ENCODE measurements at regions not wholly inside any gene's neighbourhood (a gene's known extent, or its start where the extent isn't known, plus 50 kb on each side); places are given as distances from the start of the nearest gene placed in this dataset.

GRCh38 chr6:4585682-4586468 lies 190.3 kb upstream of the CDYL start:
- Histone ChIP-seq H3K18ac (ENCODE audit: low read length) (no peak overlapping the region), H4K91ac (ENCODE audit: low read depth, low read length) (peak overlapping the region; percentile 95), H2AFZ (ENCODE audit: insufficient read depth, low read length, poor library complexity) (no peak overlapping the region), H3K79me1 (ENCODE audit: low read length) (peaks cover 26% of the 10 kb centered on the region), H4K12ac (ENCODE audit: low read depth, low read length) (no peak overlapping the region), H3K27ac (ENCODE audit: low read depth, low read length) (peak overlapping the region; percentile 89), H3K36me3 (ENCODE audit: control insufficient read depth in 1 of 2, insufficient read depth in 2 of 2, low read length in 2 of 2) (no peaks in the 10 kb centered on the region), H3K9ac (ENCODE audit: low read length) (no peak overlapping the region), H3K27me3 (ENCODE audit: insufficient read depth, low read length) (no peaks in the 10 kb centered on the region), H3K4me2 (ENCODE audit: low read length) (no peak overlapping the region), H3K79me2 (ENCODE audit: control insufficient read depth, insufficient read depth, low read length, poor library complexity) (peaks cover 2% of the 10 kb centered on the region), H3K9me3 (ENCODE audit: insufficient read depth, low read depth, low read length) (no peaks in the 10 kb centered on the region), H2AK5ac (ENCODE audit: low read length) (peak overlapping the region; percentile 80), H2BK5ac (ENCODE audit: low read depth, low read length, poor library complexity) (peak overlapping the region; percentile 79), H3K4ac (ENCODE audit: low read depth, low read length) (no peak overlapping the region), H4K8ac (ENCODE audit: low read depth, low read length) (peak overlapping the region; percentile 72), H2BK120ac (ENCODE audit: insufficient read depth, low read length, poor library complexity) (peak overlapping the region; percentile 95), H3K14ac (ENCODE audit: low read length) (peak overlapping the region; percentile 85), H3K23ac (ENCODE audit: low read length) (no peak overlapping the region), H2BK12ac (ENCODE audit: low read length) (peak overlapping the region; percentile 86), H3K4me3 (ENCODE audit: low read depth, low read length) (no peak overlapping the region), H3K4me1 (ENCODE audit: control insufficient read depth in 1 of 2, insufficient read depth in 2 of 2, low read length in 2 of 2) (peaks cover 25 to 32% of the 10 kb centered on the region in 2 experiments)
- WGBS (ENCODE audit: extremely low coverage, insufficient coverage, insufficient read length): no CpG with 5 or more reads among the region's 5 CpGs
- peak; percentile 82 to 94 for DNase-seq

GRCh38 chr6:4584801-4585200 lies 191.4 kb upstream of the CDYL start:
- no peak for DNase-seq
- Histone ChIP-seq H3K4me2 (ENCODE audit: low read length) (no peak overlapping the region), H3K4me1 (ENCODE audit: control insufficient read depth in 1 of 2, insufficient read depth in 2 of 2, low read length in 2 of 2) (peaks cover 25 to 32% of the 10 kb centered on the region in 2 experiments), H2BK5ac (ENCODE audit: low read depth, low read length, poor library complexity) (peak overlapping the region; percentile 26), H3K9me3 (ENCODE audit: insufficient read depth, low read depth, low read length) (no peaks in the 10 kb centered on the region), H3K14ac (ENCODE audit: low read length) (no peak overlapping the region), H3K79me2 (ENCODE audit: control insufficient read depth, insufficient read depth, low read length, poor library complexity) (peaks cover 2% of the 10 kb centered on the region), H2AFZ (ENCODE audit: insufficient read depth, low read length, poor library complexity) (no peak overlapping the region), H3K18ac (ENCODE audit: low read length) (no peak overlapping the region), H3K4me3 (ENCODE audit: low read depth, low read length) (no peak overlapping the region), H3K4ac (ENCODE audit: low read depth, low read length) (no peak overlapping the region), H3K79me1 (ENCODE audit: low read length) (peaks cover 26% of the 10 kb centered on the region), H4K12ac (ENCODE audit: low read depth, low read length) (no peak overlapping the region), H4K8ac (ENCODE audit: low read depth, low read length) (peak overlapping the region; percentile 12), H3K23ac (ENCODE audit: low read length) (no peak overlapping the region), H3K27me3 (ENCODE audit: insufficient read depth, low read length) (no peaks in the 10 kb centered on the region), H3K27ac (ENCODE audit: low read depth, low read length) (no peak overlapping the region), H2BK12ac (ENCODE audit: low read length) (peak overlapping the region; percentile 77), H4K91ac (ENCODE audit: low read depth, low read length) (peak overlapping the region; percentile 41), H2AK5ac (ENCODE audit: low read length) (no peak overlapping the region), H3K36me3 (ENCODE audit: control insufficient read depth in 1 of 2, insufficient read depth in 2 of 2, low read length in 2 of 2) (no peaks in the 10 kb centered on the region), H3K9ac (ENCODE audit: low read length) (no peak overlapping the region), H2BK120ac (ENCODE audit: insufficient read depth, low read length, poor library complexity) (peak overlapping the region; percentile 32)
- no CpG with 5 or more reads among the region's 5 CpGs for WGBS (ENCODE audit: extremely low coverage, insufficient coverage, insufficient read length)

- Histone ChIP-seq H2AK5ac (ENCODE audit: low read length) (peak overlapping the region; percentile 41), H3K9me3 (ENCODE audit: insufficient read depth, low read depth, low read length) (no peaks in the 10 kb centered on the region), H3K79me1 (ENCODE audit: low read length) (peaks cover 29% of the 10 kb centered on the region), H3K79me2 (ENCODE audit: control insufficient read depth, insufficient read depth, low read length, poor library complexity) (peaks cover 2% of the 10 kb centered on the region), H3K9ac (ENCODE audit: low read length) (no peak overlapping the region), H3K4me3 (ENCODE audit: low read depth, low read length) (no peak overlapping the region), H3K23ac (ENCODE audit: low read length) (no peak overlapping the region), H4K8ac (ENCODE audit: low read depth, low read length) (peak overlapping the region; percentile 35), H2BK12ac (ENCODE audit: low read length) (peak overlapping the region; percentile 92), H3K4ac (ENCODE audit: low read depth, low read length) (peak overlapping the region; percentile 21), H3K18ac (ENCODE audit: low read length) (no peak overlapping the region), H3K27me3 (ENCODE audit: insufficient read depth, low read length) (no peaks in the 10 kb centered on the region), H4K12ac (ENCODE audit: low read depth, low read length) (no peak overlapping the region), H3K4me2 (ENCODE audit: low read length) (no peak overlapping the region), H3K36me3 (ENCODE audit: control insufficient read depth in 1 of 2, insufficient read depth in 2 of 2, low read length in 2 of 2) (no peaks in the 10 kb centered on the region), H2AFZ (ENCODE audit: insufficient read depth, low read length, poor library complexity) (no peak overlapping the region), H3K4me1 (ENCODE audit: control insufficient read depth in 1 of 2, insufficient read depth in 2 of 2, low read length in 2 of 2) (peaks cover 21 to 32% of the 10 kb centered on the region in 2 experiments), H3K14ac (ENCODE audit: low read length) (peak overlapping the region; percentile 46), H2BK120ac (ENCODE audit: insufficient read depth, low read length, poor library complexity) (peak overlapping the region; percentile 78), H2BK5ac (ENCODE audit: low read depth, low read length, poor library complexity) (peak overlapping the region; percentile 46), H4K91ac (ENCODE audit: low read depth, low read length) (peak overlapping the region; percentile 66), H3K27ac (ENCODE audit: low read depth, low read length) (peak overlapping the region; percentile 82)
- peak; percentile 19 to 85 for DNase-seq
- no CpG with 5 or more reads among the region's 8 CpGs for WGBS (ENCODE audit: extremely low coverage, insufficient coverage, insufficient read length)
Observed at GRCh38 chr6:4582506-4583417, 193.4 kb upstream of the CDYL start.

- Histone ChIP-seq H3K9ac (ENCODE audit: low read length) (no peak overlapping the region), H4K91ac (ENCODE audit: low read depth, low read length) (peak overlapping the region; percentile 43), H2BK5ac (ENCODE audit: low read depth, low read length, poor library complexity) (peak overlapping the region; percentile 79), H2BK12ac (ENCODE audit: low read length) (peak overlapping the region; percentile 61), H2AK5ac (ENCODE audit: low read length) (peak overlapping the region; percentile 2), H3K4me3 (ENCODE audit: low read depth, low read length) (no peak overlapping the region), H3K27ac (ENCODE audit: low read depth, low read length) (peak overlapping the region; percentile 82), H3K36me3 (ENCODE audit: control insufficient read depth in 1 of 2, insufficient read depth in 2 of 2, low read length in 2 of 2) (no peaks in the 10 kb centered on the region), H3K14ac (ENCODE audit: low read length) (no peak overlapping the region), H3K18ac (ENCODE audit: low read length) (no peak overlapping the region), H3K23ac (ENCODE audit: low read length) (no peak overlapping the region), H2BK120ac (ENCODE audit: insufficient read depth, low read length, poor library complexity) (peak overlapping the region; percentile 72), H3K79me1 (ENCODE audit: low read length) (peaks cover 27% of the 10 kb centered on the region), H4K12ac (ENCODE audit: low read depth, low read length) (no peak overlapping the region), H3K79me2 (ENCODE audit: control insufficient read depth, insufficient read depth, low read length, poor library complexity) (peaks cover 2% of the 10 kb centered on the region), H2AFZ (ENCODE audit: insufficient read depth, low read length, poor library complexity) (no peak overlapping the region), H3K4me2 (ENCODE audit: low read length) (peak overlapping the region; percentile 6), H3K9me3 (ENCODE audit: insufficient read depth, low read depth, low read length) (no peaks in the 10 kb centered on the region), H3K4me1 (ENCODE audit: control insufficient read depth in 1 of 2, insufficient read depth in 2 of 2, low read length in 2 of 2) (peaks cover 19 to 28% of the 10 kb centered on the region in 2 experiments), H3K4ac (ENCODE audit: low read depth, low read length) (no peak overlapping the region), H3K27me3 (ENCODE audit: insufficient read depth, low read length) (no peaks in the 10 kb centered on the region), H4K8ac (ENCODE audit: low read depth, low read length) (peak overlapping the region; percentile 78)
- DNase-seq: peak; percentile 70 to 76
- WGBS (ENCODE audit: extremely low coverage, insufficient coverage, insufficient read length): no CpG with 5 or more reads among the region's 6 CpGs
Observed at GRCh38 chr6:4581468-4582385, 194.5 kb upstream of the CDYL start.
